ENCODE measurements at regions not wholly inside any gene's neighbourhood (a gene's known extent, or its start where the extent isn't known, plus 50 kb on each side); places are given as distances from the start of the nearest gene placed in this dataset.

- H3K4me3 ChIP-seq (ENCODE audit: low read depth, low read length) = no peak overlapping the region
- in situ Hi-C loops (cut with HindIII; ENCODE audit: low sequenced_read_pairs) = no loop called here
- DNase-seq (ENCODE audit: low read depth, low spot score) = no peak
- no peak for TF ChIP-seq CTCF (IDR thresholded peaks at IDR 0.05; ENCODE audit: low read depth, low read length)
Observed at GRCh38 chr11:86861810-86862209, 61.5 kb downstream of the PRSS23 start.

GRCh38 chr11:86863476-86863875 lies 63.1 kb downstream of the PRSS23 start:
- in situ Hi-C loops (cut with HindIII; ENCODE audit: low sequenced_read_pairs) = no loop called here
- TF ChIP-seq CTCF (IDR thresholded peaks at IDR 0.05; ENCODE audit: low read depth, low read length) = no peak
- no peak for DNase-seq (ENCODE audit: low read depth, low spot score)
- H3K4me3 ChIP-seq (ENCODE audit: low read depth, low read length) = no peak overlapping the region

- no peak for DNase-seq (ENCODE audit: low read depth, low spot score)
- in situ Hi-C loops (cut with HindIII; ENCODE audit: low sequenced_read_pairs) = no loop called here
- H3K4me3 ChIP-seq (ENCODE audit: low read depth, low read length) = no peak overlapping the region
- TF ChIP-seq CTCF (IDR thresholded peaks at IDR 0.05; ENCODE audit: low read depth, low read length) = no peak
Observed at GRCh38 chr11:86865436-86865835, 65.1 kb downstream of the PRSS23 start.

GRCh38 chr11:86869531-86869930 lies 69.2 kb downstream of the PRSS23 start:
- in situ Hi-C loops (cut with HindIII; ENCODE audit: low sequenced_read_pairs) = no loop called here

GRCh38 chr11:86869966-86870570 lies 69.7 kb downstream of the PRSS23 start:
- peak; percentile 78 for TF ChIP-seq CTCF (IDR thresholded peaks at IDR 0.05; ENCODE audit: low read depth, low read length)
- in situ Hi-C loops (cut with HindIII; ENCODE audit: low sequenced_read_pairs) = no loop called here
- peak; percentile 65 for DNase-seq (ENCODE audit: low read depth, low spot score)
- no peak overlapping the region for H3K4me3 ChIP-seq (ENCODE audit: low read depth, low read length)

More at GRCh38 chr11:86869531-86869930, 69.2 kb downstream of the PRSS23 start:
- DNase-seq (ENCODE audit: low read depth, low spot score) = no peak
- no peak for TF ChIP-seq CTCF (IDR thresholded peaks at IDR 0.05; ENCODE audit: low read depth, low read length)
- no peak overlapping the region for H3K4me3 ChIP-seq (ENCODE audit: low read depth, low read length)

GRCh38 chr11:86873573-86874083 lies 73.3 kb downstream of the PRSS23 start:
- H3K4me3 ChIP-seq (ENCODE audit: low read depth, low read length) = no peak overlapping the region
- DNase-seq (ENCODE audit: low read depth, low spot score) = no peak
- no peak for TF ChIP-seq CTCF (IDR thresholded peaks at IDR 0.05; ENCODE audit: low read depth, low read length)
- in situ Hi-C loops (cut with HindIII; ENCODE audit: low sequenced_read_pairs) = no loop called here

Data from astrocyte of the spinal cord (primary cell).